ENCODE measurements at regions not wholly inside any gene's neighbourhood (a gene's known extent, or its start where the extent isn't known, plus 50 kb on each side); places are given as distances from the start of the nearest gene placed in this dataset.

- Histone ChIP-seq H3K4me2 (ENCODE audit: low read length) (no peak overlapping the region), H3K79me2 (ENCODE audit: insufficient read depth, low read length) (no peaks in the 10 kb centered on the region), H3K4me3 (replicated peaks in 1 of 2; ENCODE audit: low read depth in 1 of 2, low read length in 2 of 2) (no peak overlapping the region), H3K27me3 (ENCODE audit: insufficient read depth, low read length) (no peaks in the 10 kb centered on the region), H2AFZ (ENCODE audit: low read depth, low read length, poor library complexity, severe bottlenecking) (no peak overlapping the region), H4K20me1 (ENCODE audit: insufficient read depth) (no peaks in the 10 kb centered on the region), H3K9me3 (ENCODE audit: control insufficient read depth in 1 of 2, insufficient read depth in 1 of 2, low read depth in 1 of 2, low read length in 2 of 2) (no peaks in the 10 kb centered on the region), H3K9me2 (ENCODE audit: insufficient read depth) (no peaks in the 10 kb centered on the region), H3K27ac (ENCODE audit: low read depth, low read length) (no peak overlapping the region), H3K36me3 (ENCODE audit: control insufficient read depth in 1 of 2, insufficient read depth in 2 of 2, low read length in 2 of 2) (no peaks in the 10 kb centered on the region), H3K4me1 (ENCODE audit: control insufficient read depth in 1 of 2, insufficient read depth in 2 of 2, low read length in 2 of 2) (no peaks in the 10 kb centered on the region), H3K9ac (ENCODE audit: low read length) (no peak overlapping the region)
- ChIA-PET CTCF (no interaction called here), POLR2A (no interaction called here), RAD21 (ENCODE audit: low non-redundant PET in 1 of 2, low total read pairs in 2 of 2, uncharacterized antibody in 2 of 2, unreplicated experiment in 2 of 2) (no interaction called here)
- intact Hi-C loops (cut with micrococcal nuclease), result no loop called here
- no peak for DNase-seq (ENCODE audit: low read depth, low spot score)
- BruUV-seq (replicated peaks), result no TSS peak
- TF ChIP-seq, protein P1, sequence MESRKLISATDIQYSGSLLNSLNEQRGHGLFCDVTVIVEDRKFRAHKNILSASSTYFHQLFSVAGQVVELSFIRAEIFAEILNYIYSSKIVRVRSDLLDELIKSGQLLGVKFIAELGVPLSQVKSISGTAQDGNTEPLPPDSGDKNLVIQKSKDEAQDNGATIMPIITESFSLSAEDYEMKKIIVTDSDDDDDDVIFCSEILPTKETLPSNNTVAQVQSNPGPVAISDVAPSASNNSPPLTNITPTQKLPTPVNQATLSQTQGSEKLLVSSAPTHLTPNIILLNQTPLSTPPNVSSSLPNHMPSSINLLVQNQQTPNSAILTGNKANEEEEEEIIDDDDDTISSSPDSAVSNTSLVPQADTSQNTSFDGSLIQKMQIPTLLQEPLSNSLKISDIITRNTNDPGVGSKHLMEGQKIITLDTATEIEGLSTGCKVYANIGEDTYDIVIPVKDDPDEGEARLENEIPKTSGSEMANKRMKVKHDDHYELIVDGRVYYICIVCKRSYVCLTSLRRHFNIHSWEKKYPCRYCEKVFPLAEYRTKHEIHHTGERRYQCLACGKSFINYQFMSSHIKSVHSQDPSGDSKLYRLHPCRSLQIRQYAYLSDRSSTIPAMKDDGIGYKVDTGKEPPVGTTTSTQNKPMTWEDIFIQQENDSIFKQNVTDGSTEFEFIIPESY (IDR thresholded peaks at IDR 0.05; ENCODE audit: extremely low read depth, insufficient replicate concordance, low read length), result no peak
- TF ChIP-seq TCF7L2 (IDR thresholded peaks at IDR 0.05; ENCODE audit: borderline replicate concordance, extremely low read depth, insufficient read depth, insufficient read length) (no peak), JUND (IDR thresholded peaks at IDR 0.05) (no peak), POLR2A (IDR thresholded peaks at IDR 0.05; ENCODE audit: borderline replicate concordance, extremely low read depth, insufficient read depth, insufficient read length) (no peak), RAD21 (IDR thresholded peaks at IDR 0.05; ENCODE audit: low read depth) (no peak), YY1 (IDR thresholded peaks at IDR 0.05; ENCODE audit: extremely low read depth, insufficient replicate concordance, low read depth, low read length) (no peak), SRF (IDR thresholded peaks at IDR 0.05; ENCODE audit: low read depth) (no peak), CBX3 (IDR thresholded peaks at IDR 0.05; ENCODE audit: low read depth) (no peak), POLR2AphosphoS5 (IDR thresholded peaks at IDR 0.05; ENCODE audit: low read depth, low read length) (no peak), MAX (IDR thresholded peaks at IDR 0.05) (no peak), EGR1 (IDR thresholded peaks at IDR 0.05; ENCODE audit: low read depth) (no peak)
- no peak for ATAC-seq
Measured at GRCh38 chr9:75378036-75378435, 289.7 kb downstream of the OSTF1 start.
